Retina (tissue), 1 donor: ENCODE measurements at regions not wholly inside any gene's neighbourhood (a gene's known extent, or its start where the extent isn't known, plus 50 kb on each side); places are given as distances from the start of the nearest gene placed in this dataset.
A peak's percentile ranks its signal among the peaks of the same experiment; 100 is the strongest.

Experiments used
- DNase-seq: peaks from one replicate; pipeline ENCODE4 v3.0.0-alpha.2; 2016

GRCh38 chr2:63658176-63658968 is 69.6 kb downstream of the MDH1 start:
- DNase-seq: no peak

GRCh38 chr2:63660060-63660459 is 71.3 kb downstream of the MDH1 start:
- DNase-seq: no peak

- DNase-seq: no peak
Observed at GRCh38 chr2:63661076-63661475, 72.3 kb downstream of the MDH1 start.

GRCh38 chr2:63662028-63662804 is 73.5 kb downstream of the MDH1 start:
- DNase-seq: no peak

GRCh38 chr2:63663013-63663864 is 74.5 kb downstream of the MDH1 start:
- DNase-seq: no peak

- no peak for DNase-seq
Observed at GRCh38 chr2:63665091-63665490, 76.3 kb downstream of the MDH1 start.

GRCh38 chr2:63665846-63666475 is 77.2 kb downstream of the MDH1 start:
- DNase-seq: no peak

- DNase-seq: no peak
Observed at GRCh38 chr2:63667132-63667700, 78.5 kb downstream of the MDH1 start.

- no peak for DNase-seq
Observed at GRCh38 chr2:63668000-63668399, 79.2 kb downstream of the MDH1 start.

- DNase-seq: no peak
Observed at GRCh38 chr2:63668466-63668865, 79.7 kb downstream of the MDH1 start.

GRCh38 chr2:63669596-63669995 is 80.8 kb downstream of the MDH1 start:
- no peak for DNase-seq

- no peak for DNase-seq
Observed at GRCh38 chr2:63673865-63674533, 85.2 kb downstream of the MDH1 start.

- DNase-seq: no peak
Observed at GRCh38 chr2:63675026-63675425, 86.3 kb downstream of the MDH1 start.

GRCh38 chr2:63676135-63676534 is 87.4 kb downstream of the MDH1 start:
- DNase-seq: no peak

- DNase-seq: no peak
Observed at GRCh38 chr2:63678085-63678484, 89.3 kb downstream of the MDH1 start.

GRCh38 chr2:63678551-63678950 is 89.8 kb downstream of the MDH1 start:
- no peak for DNase-seq

- peak; percentile 7 for DNase-seq
Observed at GRCh38 chr2:63679252-63679855, 90.6 kb downstream of the MDH1 start.

- DNase-seq: no peak
Observed at GRCh38 chr2:63680455-63680854, 91.7 kb downstream of the MDH1 start.

GRCh38 chr2:63681896-63682295 is 93.1 kb downstream of the MDH1 start:
- no peak for DNase-seq

GRCh38 chr2:63692002-63692606 is 103.3 kb downstream of the MDH1 start:
- peak; percentile 16 for DNase-seq

GRCh38 chr2:63695583-63695982 is 106.8 kb downstream of the MDH1 start:
- DNase-seq: no peak
